ENCODE measurements at regions not wholly inside any gene's neighbourhood (a gene's known extent, or its start where the extent isn't known, plus 50 kb on each side); places are given as distances from the start of the nearest gene placed in this dataset.
A peak's percentile ranks its signal among the peaks of the same experiment; 100 is the strongest.

GRCh38 chr7:54908760-54909438 lies 109.9 kb upstream of the EGFR start:
- no peak for DNase-seq (ENCODE audit: low read depth in 4 of 6, low spot score in 6 of 6)
- Histone ChIP-seq H3K27ac (ENCODE audit: low read depth, low read length) (no peak overlapping the region), H3K4me3 (ENCODE audit: low read depth, low read length) (no peak overlapping the region), H3K4me1 (ENCODE audit: control insufficient read depth, insufficient read depth, low read length) (no peaks in the 10 kb centered on the region), H3K36me3 (ENCODE audit: control insufficient read depth, insufficient read depth, low read length) (no peaks in the 10 kb centered on the region), H3K27me3 (ENCODE audit: control insufficient read depth, insufficient read depth, low read length) (no peaks in the 10 kb centered on the region), H3K9me3 (ENCODE audit: control insufficient read depth, insufficient read depth, low read length) (no peaks in the 10 kb centered on the region)
- WGBS (ENCODE audit: insufficient coverage) = no CpG with 5 or more reads among the region's 2 CpGs

DNA sequence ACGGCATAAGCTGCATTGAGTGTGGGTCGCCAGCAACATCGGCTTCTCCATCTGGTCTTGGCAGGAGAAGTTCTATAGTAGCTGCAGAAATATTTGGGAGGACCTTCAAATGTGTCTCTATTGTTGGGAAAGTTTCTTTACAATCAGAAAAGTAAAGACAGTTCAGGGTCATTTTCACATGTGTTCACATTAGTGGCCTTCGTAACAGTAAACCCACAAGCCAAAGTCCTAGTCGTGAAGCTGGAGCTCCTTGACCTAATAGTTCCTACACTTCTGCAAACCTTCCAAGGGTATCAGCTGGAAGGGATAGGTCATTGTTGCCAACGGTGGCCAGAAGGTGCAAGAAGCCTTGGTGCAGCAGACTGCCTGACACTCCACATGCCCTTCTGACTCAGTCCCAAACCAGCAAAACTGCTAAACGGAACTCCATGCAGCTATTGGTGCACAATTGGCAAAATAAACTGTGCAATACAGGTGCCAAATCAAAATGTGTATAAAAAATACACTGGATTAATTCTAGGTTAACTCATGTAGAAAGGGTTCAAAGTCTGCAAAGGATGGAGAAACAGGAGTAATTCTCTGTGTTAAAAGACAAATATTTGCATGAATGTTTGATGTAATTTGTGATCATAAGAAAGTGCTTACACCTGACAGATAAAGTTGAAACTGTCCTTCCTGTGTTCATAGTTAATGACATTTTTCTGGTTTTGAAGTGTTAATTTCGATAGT lies 102.8 kb upstream of the EGFR start:
- 92% methylated on average over 5 of the region's 8 CpGs for WGBS (ENCODE audit: insufficient coverage)
- no peaks in the 10 kb centered on the region for H3K27me3 ChIP-seq (ENCODE audit: control insufficient read depth, insufficient read depth, low read length)
- H3K9me3 ChIP-seq (ENCODE audit: control insufficient read depth, insufficient read depth, low read length) = no peaks in the 10 kb centered on the region
- no peak overlapping the region for H3K27ac ChIP-seq (ENCODE audit: low read depth, low read length)
- H3K36me3 ChIP-seq (ENCODE audit: control insufficient read depth, insufficient read depth, low read length) = no peaks in the 10 kb centered on the region
- H3K4me1 ChIP-seq (ENCODE audit: control insufficient read depth, insufficient read depth, low read length) = no peaks in the 10 kb centered on the region
- H3K4me3 ChIP-seq (ENCODE audit: low read depth, low read length) = no peak overlapping the region
- DNase-seq (ENCODE audit: low read depth in 4 of 6, low spot score in 6 of 6) = no peak

DNA sequence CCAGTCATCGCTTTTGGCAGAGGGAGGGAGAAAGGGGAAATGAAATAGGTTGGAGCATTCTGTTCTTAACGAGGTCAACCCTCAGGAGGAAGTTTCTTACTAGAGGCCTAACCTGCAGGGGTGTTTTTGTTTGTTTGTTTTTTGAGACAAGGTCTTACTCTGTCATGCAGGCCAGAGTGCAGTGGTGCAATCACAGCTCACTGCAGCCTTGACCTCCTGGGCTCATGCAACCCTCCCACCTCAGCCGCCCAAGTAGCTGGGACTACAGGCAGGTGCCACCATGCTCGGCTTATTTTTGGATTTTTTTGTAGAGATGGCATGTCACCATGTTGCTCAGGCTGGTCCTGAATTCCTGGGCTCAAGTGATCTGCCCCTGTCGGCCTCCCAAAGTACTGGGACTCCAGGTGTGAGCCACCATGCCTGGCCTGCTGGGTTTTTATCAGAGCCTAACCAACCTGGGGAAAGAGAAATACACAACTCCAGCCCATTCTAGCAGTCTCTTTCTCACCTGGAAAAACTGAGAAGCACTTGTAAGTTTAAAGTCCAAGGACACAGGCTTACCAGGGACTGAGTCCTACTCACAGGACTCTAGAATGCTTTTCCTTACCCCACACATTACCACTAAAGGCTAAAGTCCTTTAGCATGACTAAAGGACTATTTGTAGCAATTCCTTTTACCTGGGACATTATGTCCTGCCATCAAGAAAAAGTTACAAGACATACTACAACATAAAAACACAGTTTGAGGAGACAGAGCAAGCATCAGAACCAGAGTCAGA lies 101.0 kb upstream of the EGFR start:
- H3K4me1 ChIP-seq (ENCODE audit: control insufficient read depth, insufficient read depth, low read length) = no peaks in the 10 kb centered on the region
- H3K36me3 ChIP-seq (ENCODE audit: control insufficient read depth, insufficient read depth, low read length) = no peaks in the 10 kb centered on the region
- no peaks in the 10 kb centered on the region for H3K9me3 ChIP-seq (ENCODE audit: control insufficient read depth, insufficient read depth, low read length)
- H3K27me3 ChIP-seq (ENCODE audit: control insufficient read depth, insufficient read depth, low read length) = no peaks in the 10 kb centered on the region
- 96% methylated on average over 4 of the region's 5 CpGs for WGBS (ENCODE audit: insufficient coverage)
- H3K4me3 ChIP-seq (ENCODE audit: low read depth, low read length) = no peak overlapping the region
- H3K27ac ChIP-seq (ENCODE audit: low read depth, low read length) = no peak overlapping the region
- no peak for DNase-seq (ENCODE audit: low read depth in 4 of 6, low spot score in 6 of 6)

DNA sequence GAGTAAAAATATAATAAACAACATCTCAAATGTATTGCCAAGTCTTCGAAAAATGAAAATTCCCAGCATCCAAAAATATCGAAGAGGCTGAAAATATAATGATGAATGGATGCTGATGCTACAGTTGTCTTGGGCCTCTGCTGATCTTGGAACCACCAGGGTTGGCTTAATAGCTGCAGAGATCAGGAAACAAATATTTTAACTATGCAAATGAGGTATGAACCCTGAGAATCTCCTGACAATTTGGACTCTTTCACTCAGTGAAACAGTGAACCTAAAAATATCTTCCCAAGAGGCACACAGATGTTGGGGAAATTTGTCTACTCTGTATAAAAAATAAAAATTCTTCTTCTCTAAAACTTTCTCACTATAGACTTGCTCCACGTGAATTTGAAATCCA lies 97.7 kb upstream of the EGFR start:
- no peak overlapping the region for H3K27ac ChIP-seq (ENCODE audit: low read depth, low read length)
- no peaks in the 10 kb centered on the region for H3K9me3 ChIP-seq (ENCODE audit: control insufficient read depth, insufficient read depth, low read length)
- no peaks in the 10 kb centered on the region for H3K27me3 ChIP-seq (ENCODE audit: control insufficient read depth, insufficient read depth, low read length)
- no peak overlapping the region for H3K4me3 ChIP-seq (ENCODE audit: low read depth, low read length)
- DNase-seq (ENCODE audit: low read depth in 4 of 6, low spot score in 6 of 6) = no peak
- no peaks in the 10 kb centered on the region for H3K4me1 ChIP-seq (ENCODE audit: control insufficient read depth, insufficient read depth, low read length)
- no peaks in the 10 kb centered on the region for H3K36me3 ChIP-seq (ENCODE audit: control insufficient read depth, insufficient read depth, low read length)
- WGBS (ENCODE audit: insufficient coverage) = no CpG with 5 or more reads among the region's 3 CpGs

- H3K36me3 ChIP-seq (ENCODE audit: control insufficient read depth, insufficient read depth, low read length) = no peaks in the 10 kb centered on the region
- WGBS (ENCODE audit: insufficient coverage) = 100% methylated on average over 1 of the region's 1 CpG
Measured at GRCh38 chr7:54931532-54931931, 87.3 kb upstream of the EGFR start.

DNA sequence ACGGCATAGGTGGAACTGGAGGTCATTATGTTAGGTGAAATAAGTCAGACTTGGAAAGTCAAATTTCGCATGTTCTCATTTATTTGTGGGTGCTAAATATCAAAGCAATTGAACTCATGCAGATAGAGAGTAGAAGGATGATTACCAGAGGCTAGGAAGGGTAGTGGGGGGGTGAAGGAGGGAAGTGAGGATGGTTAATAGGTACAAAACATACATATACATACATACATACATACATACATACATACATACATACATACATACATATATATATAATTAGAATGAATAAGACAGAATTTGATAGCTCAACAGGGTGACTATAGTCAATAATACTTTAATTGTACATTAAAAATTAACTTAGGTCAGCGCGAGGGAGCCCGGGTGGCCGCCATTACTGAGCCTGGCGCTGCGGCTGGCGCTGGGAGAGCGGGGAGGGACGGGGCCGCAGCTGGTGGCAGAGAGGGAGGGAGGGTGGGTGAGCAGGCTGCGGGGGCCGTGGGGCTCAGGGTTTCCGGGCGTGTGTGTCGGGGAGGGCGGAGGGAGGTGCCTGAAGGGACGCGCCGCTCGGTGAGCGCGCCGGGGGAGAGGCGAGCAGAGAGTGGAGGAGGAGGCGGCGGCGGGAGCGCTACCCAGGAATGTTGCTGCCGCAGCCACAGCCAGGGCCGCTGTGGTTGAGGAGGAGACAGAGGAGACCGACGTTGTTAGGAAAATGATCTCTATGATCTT lies 85.8 kb upstream of the EGFR start:
- Histone ChIP-seq H3K4me1 (ENCODE audit: control insufficient read depth, insufficient read depth, low read length) (no peaks in the 10 kb centered on the region), H3K27me3 (ENCODE audit: control insufficient read depth, insufficient read depth, low read length) (no peaks in the 10 kb centered on the region), H3K4me3 (ENCODE audit: low read depth, low read length) (peak overlapping the region; percentile 39), H3K9me3 (ENCODE audit: control insufficient read depth, insufficient read depth, low read length) (no peaks in the 10 kb centered on the region), H3K36me3 (ENCODE audit: control insufficient read depth, insufficient read depth, low read length) (no peaks in the 10 kb centered on the region), H3K27ac (ENCODE audit: low read depth, low read length) (no peak overlapping the region)
- peak in 5 of 6 donors; percentile 49 to 92 (median 55) for DNase-seq (ENCODE audit: low read depth in 4 of 6, low spot score in 6 of 6)
- 6% methylated on average over 32 of the region's 34 CpGs for WGBS (ENCODE audit: insufficient coverage)

More at GRCh38 chr7:54931532-54931931, 87.3 kb upstream of the EGFR start:
- H3K27ac ChIP-seq (ENCODE audit: low read depth, low read length) = no peak overlapping the region
- H3K9me3 ChIP-seq (ENCODE audit: control insufficient read depth, insufficient read depth, low read length) = no peaks in the 10 kb centered on the region
- no peaks in the 10 kb centered on the region for H3K27me3 ChIP-seq (ENCODE audit: control insufficient read depth, insufficient read depth, low read length)
- H3K4me1 ChIP-seq (ENCODE audit: control insufficient read depth, insufficient read depth, low read length) = no peaks in the 10 kb centered on the region
- no peak for DNase-seq (ENCODE audit: low read depth in 4 of 6, low spot score in 6 of 6)
- H3K4me3 ChIP-seq (ENCODE audit: low read depth, low read length) = no peak overlapping the region

DNA sequence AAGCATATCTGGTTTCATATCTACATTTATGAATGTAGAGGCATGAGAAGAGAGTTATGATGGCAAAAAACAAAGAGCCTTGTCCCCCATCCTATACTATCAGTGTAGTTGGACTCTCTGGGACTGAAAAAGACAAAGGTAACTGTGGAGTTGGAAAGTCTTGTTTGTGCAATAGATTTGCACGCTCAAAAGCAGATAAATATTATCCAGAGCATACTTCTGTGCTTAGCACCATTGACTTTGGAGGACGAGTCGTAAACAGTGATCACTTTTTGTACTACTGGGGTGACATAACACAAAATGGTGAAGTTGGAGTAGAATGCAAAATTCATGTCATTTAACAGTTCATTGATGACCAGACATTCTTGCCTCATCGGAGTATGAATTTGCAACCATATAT lies 85.2 kb upstream of the EGFR start:
- Histone ChIP-seq H3K9me3 (ENCODE audit: control insufficient read depth, insufficient read depth, low read length) (no peaks in the 10 kb centered on the region), H3K27me3 (ENCODE audit: control insufficient read depth, insufficient read depth, low read length) (no peaks in the 10 kb centered on the region), H3K27ac (ENCODE audit: low read depth, low read length) (no peak overlapping the region), H3K36me3 (ENCODE audit: control insufficient read depth, insufficient read depth, low read length) (no peaks in the 10 kb centered on the region), H3K4me1 (ENCODE audit: control insufficient read depth, insufficient read depth, low read length) (no peaks in the 10 kb centered on the region), H3K4me3 (ENCODE audit: low read depth, low read length) (peak overlapping the region; percentile 39)
- WGBS (ENCODE audit: insufficient coverage) = no CpG with 5 or more reads among the region's 4 CpGs
- peak in 1 of 6 donors; percentile 47 for DNase-seq (ENCODE audit: low read depth in 4 of 6, low spot score in 6 of 6)

GRCh38 chr7:54940748-54941147 lies 78.1 kb upstream of the EGFR start:
- no peaks in the 10 kb centered on the region for H3K9me3 ChIP-seq (ENCODE audit: control insufficient read depth, insufficient read depth, low read length)
- H3K27me3 ChIP-seq (ENCODE audit: control insufficient read depth, insufficient read depth, low read length) = no peaks in the 10 kb centered on the region
- no peak overlapping the region for H3K27ac ChIP-seq (ENCODE audit: low read depth, low read length)
- no peak for DNase-seq (ENCODE audit: low read depth in 4 of 6, low spot score in 6 of 6)
- no peaks in the 10 kb centered on the region for H3K4me1 ChIP-seq (ENCODE audit: control insufficient read depth, insufficient read depth, low read length)
- H3K36me3 ChIP-seq (ENCODE audit: control insufficient read depth, insufficient read depth, low read length) = no peaks in the 10 kb centered on the region
- WGBS (ENCODE audit: insufficient coverage) = 88% methylated on average over 2 of the region's 3 CpGs
- H3K4me3 ChIP-seq (ENCODE audit: low read depth, low read length) = no peak overlapping the region

- Histone ChIP-seq H3K36me3 (ENCODE audit: control insufficient read depth, insufficient read depth, low read length) (no peaks in the 10 kb centered on the region), H3K9me3 (ENCODE audit: control insufficient read depth, insufficient read depth, low read length) (no peaks in the 10 kb centered on the region), H3K27me3 (ENCODE audit: control insufficient read depth, insufficient read depth, low read length) (no peaks in the 10 kb centered on the region), H3K4me1 (ENCODE audit: control insufficient read depth, insufficient read depth, low read length) (no peaks in the 10 kb centered on the region), H3K4me3 (ENCODE audit: low read depth, low read length) (no peak overlapping the region), H3K27ac (ENCODE audit: low read depth, low read length) (no peak overlapping the region)
- 33% methylated on average over 1 of the region's 3 CpGs for WGBS (ENCODE audit: insufficient coverage)
- DNase-seq (ENCODE audit: low read depth in 4 of 6, low spot score in 6 of 6) = peak in 2 of 6 donors; percentile 4 to 39
Measured at GRCh38 chr7:54944179-54944578, 74.6 kb upstream of the EGFR start.

Data from spinal cord (tissue), 9 donors.